Trophoblast cell (in vitro differentiated cells and primary cell): ENCODE measurements at regions not wholly inside any gene's neighbourhood (a gene's known extent, or its start where the extent isn't known, plus 50 kb on each side); places are given as distances from the start of the nearest gene placed in this dataset.

Experiments used
- DNase-seq, 2 donors: peaks; one replicate each; pipeline ENCODE4 v3.0.0-alpha.2; 2016
- H2AFZ ChIP-seq: 2 replicates; pipeline ENCODE4 v1.6.1; 2013; ENCODE audit warnings: low read length, moderate library complexity, mild to moderate bottlenecking; ENCODE audit not compliant: insufficient read depth, poor library complexity
- H2AK5ac ChIP-seq: 2 replicates; pipeline ENCODE4 v1.6.1; 2013; ENCODE audit warnings: mild to moderate bottlenecking, low read length
- H2BK120ac ChIP-seq: 2 replicates; pipeline ENCODE4 v1.6.1; 2013; ENCODE audit warnings: low read length, mild to moderate bottlenecking, moderate library complexity; ENCODE audit not compliant: insufficient read depth, poor library complexity
- H2BK12ac ChIP-seq: 2 replicates; pipeline ENCODE4 v1.6.1; 2013; ENCODE audit warnings: mild to moderate bottlenecking, low read length, moderate library complexity
- H2BK5ac ChIP-seq: 2 replicates; pipeline ENCODE4 v1.6.1; 2013; ENCODE audit warnings: low read length, low read depth, moderate library complexity, mild to moderate bottlenecking; ENCODE audit not compliant: poor library complexity
- H3K14ac ChIP-seq: 2 replicates; pipeline ENCODE4 v1.6.1; 2013; ENCODE audit warnings: mild to moderate bottlenecking, low read length
- H3K18ac ChIP-seq: 2 replicates; pipeline ENCODE4 v1.6.1; 2013; ENCODE audit warnings: mild to moderate bottlenecking, low read length
- H3K23ac ChIP-seq: 2 replicates; pipeline ENCODE4 v1.6.1; 2013; ENCODE audit warnings: low read length
- H3K27ac ChIP-seq: 2 replicates; pipeline ENCODE4 v1.5.1; 2013; ENCODE audit warnings: low read depth, mild to moderate bottlenecking, inconsistent platforms, low read length, moderate library complexity
- H3K27me3 ChIP-seq: 2 replicates; pipeline ENCODE4 v1.6.1; 2013; ENCODE audit warnings: inconsistent platforms, mild to moderate bottlenecking, low read length, moderate library complexity; ENCODE audit not compliant: insufficient read depth
- H3K36me3 ChIP-seq, 2 experiments: 1 replicate in 1 of 2; 2 replicates in 1 of 2; pipeline ENCODE4 v1.6.1; 2013; ENCODE audit warnings: low read length in 2 of 2, mild to moderate bottlenecking in 2 of 2, moderate library complexity in 1 of 2; ENCODE audit not compliant: insufficient read depth in 2 of 2, control insufficient read depth in 1 of 2
- H3K4ac ChIP-seq: 2 replicates; pipeline ENCODE4 v1.6.1; 2013; ENCODE audit warnings: low read depth, mild to moderate bottlenecking, low read length, moderate library complexity
- H3K4me1 ChIP-seq, 2 experiments: 1 replicate in 1 of 2; 2 replicates in 1 of 2; pipeline ENCODE4 v1.6.1; 2013; ENCODE audit warnings: low read length in 2 of 2, mild to moderate bottlenecking in 2 of 2, moderate library complexity in 1 of 2; ENCODE audit not compliant: insufficient read depth in 2 of 2, control insufficient read depth in 1 of 2
- H3K4me2 ChIP-seq: 2 replicates; pipeline ENCODE4 v1.6.1; 2013; ENCODE audit warnings: inconsistent platforms, mild to moderate bottlenecking, low read length, moderate library complexity
- H3K4me3 ChIP-seq: 2 replicates; pipeline ENCODE4 v1.5.1; 2013; ENCODE audit warnings: mild to moderate bottlenecking, low read depth, low read length, inconsistent platforms
- H3K79me1 ChIP-seq: one replicate; pipeline ENCODE4 v1.6.1; 2013; ENCODE audit warnings: low read length
- H3K79me2 ChIP-seq: 2 replicates; pipeline ENCODE4 v1.6.1; 2013; ENCODE audit warnings: low read length, mild to moderate bottlenecking; ENCODE audit not compliant: control insufficient read depth, insufficient read depth, poor library complexity
- H3K9ac ChIP-seq: 2 replicates; pipeline ENCODE4 v1.6.1; 2013; ENCODE audit warnings: mild to moderate bottlenecking, low read length
- H3K9me3 ChIP-seq: 2 replicates; pipeline ENCODE4 v1.6.1; 2013; ENCODE audit warnings: low read depth, mild to moderate bottlenecking, control low read depth, inconsistent platforms, low read length; ENCODE audit not compliant: insufficient read depth
- H4K12ac ChIP-seq: 2 replicates; pipeline ENCODE4 v1.6.1; 2013; ENCODE audit warnings: low read depth, mild to moderate bottlenecking, low read length, moderate library complexity
- H4K8ac ChIP-seq: 2 replicates; pipeline ENCODE4 v1.6.1; 2013; ENCODE audit warnings: low read depth, mild to moderate bottlenecking, low read length, moderate library complexity
- H4K91ac ChIP-seq: one replicate; pipeline ENCODE4 v1.6.1; 2013; ENCODE audit warnings: low read depth, mild to moderate bottlenecking, low read length, moderate library complexity
- WGBS: extraction: QIAGEN DNeasy Blood & Tissue Kit; methylation state at CpG from one replicate; pipeline ENCODE4 v1.1.7; 2013; ENCODE audit warnings: missing lambda C conversion rate; ENCODE audit not compliant: insufficient read length, insufficient coverage; ENCODE audit errors: extremely low coverage; 5-methylcytosine and 5-hydroxymethylcytosine counted together

- WGBS: no CpG with 5 or more reads among the region's 2 CpGs
- no peaks in the 10 kb centered on the region for H3K36me3 ChIP-seq
- H3K9me3 ChIP-seq: no peaks in the 10 kb centered on the region
- H3K4me1 ChIP-seq: no peaks in the 10 kb centered on the region
- H3K27me3 ChIP-seq: no peaks in the 10 kb centered on the region
- no peak overlapping the region for H3K14ac ChIP-seq
- H2BK120ac ChIP-seq: no peak overlapping the region
- no peak overlapping the region for H3K27ac ChIP-seq
- no peak overlapping the region for H3K18ac ChIP-seq
- H3K79me1 ChIP-seq: no peaks in the 10 kb centered on the region
- no peak overlapping the region for H4K8ac ChIP-seq
- no peak for DNase-seq
- no peak overlapping the region for H4K12ac ChIP-seq
- no peak overlapping the region for H3K9ac ChIP-seq
- H2BK5ac ChIP-seq: no peak overlapping the region
- H3K4me3 ChIP-seq: no peak overlapping the region
- H3K23ac ChIP-seq: no peak overlapping the region
- H2AFZ ChIP-seq: no peak overlapping the region
- no peak overlapping the region for H2AK5ac ChIP-seq
- no peak overlapping the region for H3K4me2 ChIP-seq
- H2BK12ac ChIP-seq: no peak overlapping the region
- no peak overlapping the region for H4K91ac ChIP-seq
- H3K4ac ChIP-seq: no peak overlapping the region
- no peaks in the 10 kb centered on the region for H3K79me2 ChIP-seq
These were observed 114.9 kb upstream of the AFF2 start for GRCh38 chrX:148385471-148385870.

GRCh38 chrX:148389629-148390028 is 110.8 kb upstream of the AFF2 start:
- Histone ChIP-seq H3K27ac (no peak overlapping the region), H3K9ac (no peak overlapping the region), H3K18ac (no peak overlapping the region), H3K4me1 (no peaks in the 10 kb centered on the region), H3K23ac (no peak overlapping the region), H2BK120ac (no peak overlapping the region), H3K9me3 (no peaks in the 10 kb centered on the region), H3K36me3 (no peaks in the 10 kb centered on the region), H3K4me2 (no peak overlapping the region), H2AK5ac (no peak overlapping the region), H3K14ac (no peak overlapping the region), H4K8ac (no peak overlapping the region), H3K27me3 (no peaks in the 10 kb centered on the region), H2AFZ (no peak overlapping the region), H3K4me3 (no peak overlapping the region), H4K12ac (no peak overlapping the region), H2BK12ac (no peak overlapping the region), H3K79me2 (no peaks in the 10 kb centered on the region), H3K79me1 (no peaks in the 10 kb centered on the region), H3K4ac (no peak overlapping the region), H2BK5ac (no peak overlapping the region), H4K91ac (no peak overlapping the region)
- no CpG with 5 or more reads among the region's 2 CpGs for WGBS
- DNase-seq: no peak

- DNase-seq: no peak
- H3K4me2 ChIP-seq: no peak overlapping the region
- no peaks in the 10 kb centered on the region for H3K79me1 ChIP-seq
- H3K9ac ChIP-seq: no peak overlapping the region
- no peak overlapping the region for H4K8ac ChIP-seq
- H2BK120ac ChIP-seq: no peak overlapping the region
- no peak overlapping the region for H2AK5ac ChIP-seq
- no peaks in the 10 kb centered on the region for H3K36me3 ChIP-seq
- WGBS: no CpG with 5 or more reads among the region's 3 CpGs
- no peaks in the 10 kb centered on the region for H3K9me3 ChIP-seq
- no peaks in the 10 kb centered on the region for H3K79me2 ChIP-seq
- no peaks in the 10 kb centered on the region for H3K4me1 ChIP-seq
- no peak overlapping the region for H2BK12ac ChIP-seq
- no peaks in the 10 kb centered on the region for H3K27me3 ChIP-seq
- no peak overlapping the region for H3K23ac ChIP-seq
- no peak overlapping the region for H3K27ac ChIP-seq
- no peak overlapping the region for H3K18ac ChIP-seq
- no peak overlapping the region for H4K91ac ChIP-seq
- H2BK5ac ChIP-seq: no peak overlapping the region
- no peak overlapping the region for H4K12ac ChIP-seq
- H2AFZ ChIP-seq: no peak overlapping the region
- H3K4me3 ChIP-seq: no peak overlapping the region
- H3K4ac ChIP-seq: no peak overlapping the region
- no peak overlapping the region for H3K14ac ChIP-seq
These were observed 88.4 kb upstream of the AFF2 start for GRCh38 chrX:148412006-148412405.

GRCh38 chrX:148416142-148416541 is 84.3 kb upstream of the AFF2 start:
- Histone ChIP-seq H2AK5ac (no peak overlapping the region), H3K79me2 (no peaks in the 10 kb centered on the region), H2AFZ (no peak overlapping the region), H3K9ac (no peak overlapping the region), H3K27ac (no peak overlapping the region), H4K8ac (no peak overlapping the region), H3K18ac (no peak overlapping the region), H4K91ac (no peak overlapping the region), H3K79me1 (no peaks in the 10 kb centered on the region), H4K12ac (no peak overlapping the region), H3K9me3 (no peaks in the 10 kb centered on the region), H2BK5ac (no peak overlapping the region), H3K4me3 (no peak overlapping the region), H3K23ac (no peak overlapping the region), H3K4me1 (no peaks in the 10 kb centered on the region), H3K27me3 (no peaks in the 10 kb centered on the region), H2BK120ac (no peak overlapping the region), H3K4me2 (no peak overlapping the region), H2BK12ac (no peak overlapping the region), H3K14ac (no peak overlapping the region), H3K36me3 (no peaks in the 10 kb centered on the region), H3K4ac (no peak overlapping the region)
- no peak for DNase-seq
- no CpG with 5 or more reads among the region's 2 CpGs for WGBS
